BJ (cell line): ENCODE measurements at regions not wholly inside any gene's neighbourhood (a gene's known extent, or its start where the extent isn't known, plus 50 kb on each side); places are given as distances from the start of the nearest gene placed in this dataset.

Experiments used
- CTCF ChIA-PET: fragments of 350-600 bp; formaldehyde crosslinking; extraction: SDS; loops from one replicate; lab custom pipeline; 2021; ENCODE audit warnings: antibody characterized with exemption, inconsistent platforms; lab: Yijun Ruan, JAX
- POLR2A ChIA-PET: fragments of 300-600 bp; sonication (Branson Sonifier 250); formaldehyde crosslinking; extraction: SDS; loops from one replicate; lab custom pipeline; 2021; ENCODE audit warnings: antibody characterized with exemption; lab: Charles Lee
- DNase-seq: peaks from one replicate; pipeline ENCODE4 v3.0.0-alpha.2; 2011; ENCODE audit warnings: low read depth
- H3K27me3 ChIP-seq: 2 replicates; pipeline ENCODE4 v1.6.0; 2011; ENCODE audit warnings: low read length; ENCODE audit not compliant: control insufficient read depth, insufficient read depth
- H3K36me3 ChIP-seq: 2 replicates; pipeline ENCODE4 v1.5.1; 2011; ENCODE audit warnings: low read length; ENCODE audit not compliant: control insufficient read depth, insufficient read depth
- H3K4me3 ChIP-seq: 2 replicates; pipeline ENCODE4 v1.5.1; 2011; ENCODE audit warnings: low read depth, mild to moderate bottlenecking, control low read depth, low read length
- CTCF ChIP-seq: IDR thresholded peaks from 2 replicates; pipeline ENCODE4 v1.5.1; 2011; ENCODE audit warnings: low read depth, mild to moderate bottlenecking, control low read depth, inconsistent platforms, low read length, moderate library complexity; ENCODE audit not compliant: insufficient read depth

GRCh38 chr18:40532046-40532445 lies 1423.0 kb upstream of the PIK3C3 start:
- DNase-seq, result no peak
- ChIA-PET POLR2A (no interaction called here), CTCF (no interaction called here)
- no peak for TF ChIP-seq CTCF
- Histone ChIP-seq H3K27me3 (no peaks in the 10 kb centered on the region), H3K4me3 (no peak overlapping the region), H3K36me3 (no peaks in the 10 kb centered on the region)

GRCh38 chr18:40531051-40531450 lies 1424.0 kb upstream of the PIK3C3 start:
- ChIA-PET POLR2A (no interaction called here), CTCF (no interaction called here)
- no peak for DNase-seq
- TF ChIP-seq CTCF, result no peak
- Histone ChIP-seq H3K4me3 (no peak overlapping the region), H3K27me3 (no peaks in the 10 kb centered on the region), H3K36me3 (no peaks in the 10 kb centered on the region)

GRCh38 chr18:40529478-40529877 lies 1425.6 kb upstream of the PIK3C3 start:
- H3K27me3 ChIP-seq, result no peaks in the 10 kb centered on the region
- ChIA-PET POLR2A (no interaction called here), CTCF (interaction anchor here (0.8 kb wide), 1 partner anchor 221 kb away, joined by 3 read pairs; no protein-coding TSS in a partner anchor)
- TF ChIP-seq CTCF, result no peak
- DNase-seq, result no peak
- no peak overlapping the region for H3K4me3 ChIP-seq
- H3K36me3 ChIP-seq, result no peaks in the 10 kb centered on the region

- no peak overlapping the region for H3K4me3 ChIP-seq
- ChIA-PET CTCF (no interaction called here), POLR2A (no interaction called here)
- no peak for TF ChIP-seq CTCF
- H3K27me3 ChIP-seq, result no peaks in the 10 kb centered on the region
- H3K36me3 ChIP-seq, result no peaks in the 10 kb centered on the region
- no peak for DNase-seq
These were observed 1430.2 kb upstream of the PIK3C3 start for GRCh38 chr18:40524881-40525280.

- POLR2A ChIA-PET, result no interaction called here
- TF ChIP-seq CTCF, result no peak
- CTCF ChIA-PET, result no interaction called here
- no peak for DNase-seq
- no peaks in the 10 kb centered on the region for H3K36me3 ChIP-seq
- H3K27me3 ChIP-seq, result no peaks in the 10 kb centered on the region
- H3K4me3 ChIP-seq, result no peak overlapping the region
These were observed 1431.7 kb upstream of the PIK3C3 start for GRCh38 chr18:40523287-40523686.
